GM12865 (cell line): ENCODE measurements at regions not wholly inside any gene's neighbourhood (a gene's known extent, or its start where the extent isn't known, plus 50 kb on each side); places are given as distances from the start of the nearest gene placed in this dataset.
"Not testable (repeated sequence)": the region's sequence is repeated elsewhere in the genome, so short reads cannot be mapped to it uniquely, and the experiment has no call there.

ENCODE experiments used
- DNase-seq: peaks from one replicate; pipeline ENCODE4 v3.0.0; 2010; ENCODE audit warnings: low read depth
- H3K4me3 ChIP-seq: 2 replicates; pipeline ENCODE4 v1.5.1; 2011; ENCODE audit warnings: mild to moderate bottlenecking, low read depth, low read length, control low read depth
- TF ChIP-seq, protein P1 (sequence below): IDR thresholded peaks from 2 replicates; pipeline ENCODE4 v1.5.1; 2011; ENCODE audit warnings: low read length, control low read depth, low read depth, inconsistent platforms; ENCODE audit not compliant: insufficient read depth; ENCODE audit errors: missing control alignments

DNA sequence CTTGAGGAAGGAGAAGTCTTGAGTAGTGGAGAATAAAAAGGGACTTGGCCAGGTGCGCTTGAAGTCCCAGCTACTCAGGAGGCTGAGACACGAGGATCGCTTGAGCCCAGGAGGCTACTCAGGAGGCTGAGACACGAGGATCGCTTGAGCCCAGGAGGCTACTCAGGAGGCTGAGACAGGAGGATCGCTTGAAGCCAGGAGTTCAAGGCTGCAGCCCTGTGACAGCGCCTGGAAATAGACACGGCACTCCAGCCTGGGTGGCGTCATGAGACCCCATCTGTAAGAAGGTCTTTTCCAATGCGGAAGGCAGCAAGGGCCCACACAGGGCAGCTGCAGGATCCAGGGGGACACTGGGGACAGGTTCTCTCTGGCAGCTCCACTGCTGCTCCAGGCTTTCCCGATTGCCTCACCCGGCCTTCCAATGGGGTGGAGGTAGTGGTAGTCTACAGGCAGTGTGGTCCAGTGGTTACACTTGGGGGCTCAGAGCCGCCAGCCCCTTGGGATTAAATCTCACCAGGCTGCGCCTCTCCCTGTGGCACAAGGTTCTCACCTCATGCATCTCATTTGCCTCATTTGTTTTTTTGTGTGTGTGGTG, 143.4 kb downstream of the SEC14L1 start:
- no peak for DNase-seq
- no peak overlapping the region for H3K4me3 ChIP-seq
- TF ChIP-seq, protein P1, sequence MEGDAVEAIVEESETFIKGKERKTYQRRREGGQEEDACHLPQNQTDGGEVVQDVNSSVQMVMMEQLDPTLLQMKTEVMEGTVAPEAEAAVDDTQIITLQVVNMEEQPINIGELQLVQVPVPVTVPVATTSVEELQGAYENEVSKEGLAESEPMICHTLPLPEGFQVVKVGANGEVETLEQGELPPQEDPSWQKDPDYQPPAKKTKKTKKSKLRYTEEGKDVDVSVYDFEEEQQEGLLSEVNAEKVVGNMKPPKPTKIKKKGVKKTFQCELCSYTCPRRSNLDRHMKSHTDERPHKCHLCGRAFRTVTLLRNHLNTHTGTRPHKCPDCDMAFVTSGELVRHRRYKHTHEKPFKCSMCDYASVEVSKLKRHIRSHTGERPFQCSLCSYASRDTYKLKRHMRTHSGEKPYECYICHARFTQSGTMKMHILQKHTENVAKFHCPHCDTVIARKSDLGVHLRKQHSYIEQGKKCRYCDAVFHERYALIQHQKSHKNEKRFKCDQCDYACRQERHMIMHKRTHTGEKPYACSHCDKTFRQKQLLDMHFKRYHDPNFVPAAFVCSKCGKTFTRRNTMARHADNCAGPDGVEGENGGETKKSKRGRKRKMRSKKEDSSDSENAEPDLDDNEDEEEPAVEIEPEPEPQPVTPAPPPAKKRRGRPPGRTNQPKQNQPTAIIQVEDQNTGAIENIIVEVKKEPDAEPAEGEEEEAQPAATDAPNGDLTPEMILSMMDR, result no peak

DNA sequence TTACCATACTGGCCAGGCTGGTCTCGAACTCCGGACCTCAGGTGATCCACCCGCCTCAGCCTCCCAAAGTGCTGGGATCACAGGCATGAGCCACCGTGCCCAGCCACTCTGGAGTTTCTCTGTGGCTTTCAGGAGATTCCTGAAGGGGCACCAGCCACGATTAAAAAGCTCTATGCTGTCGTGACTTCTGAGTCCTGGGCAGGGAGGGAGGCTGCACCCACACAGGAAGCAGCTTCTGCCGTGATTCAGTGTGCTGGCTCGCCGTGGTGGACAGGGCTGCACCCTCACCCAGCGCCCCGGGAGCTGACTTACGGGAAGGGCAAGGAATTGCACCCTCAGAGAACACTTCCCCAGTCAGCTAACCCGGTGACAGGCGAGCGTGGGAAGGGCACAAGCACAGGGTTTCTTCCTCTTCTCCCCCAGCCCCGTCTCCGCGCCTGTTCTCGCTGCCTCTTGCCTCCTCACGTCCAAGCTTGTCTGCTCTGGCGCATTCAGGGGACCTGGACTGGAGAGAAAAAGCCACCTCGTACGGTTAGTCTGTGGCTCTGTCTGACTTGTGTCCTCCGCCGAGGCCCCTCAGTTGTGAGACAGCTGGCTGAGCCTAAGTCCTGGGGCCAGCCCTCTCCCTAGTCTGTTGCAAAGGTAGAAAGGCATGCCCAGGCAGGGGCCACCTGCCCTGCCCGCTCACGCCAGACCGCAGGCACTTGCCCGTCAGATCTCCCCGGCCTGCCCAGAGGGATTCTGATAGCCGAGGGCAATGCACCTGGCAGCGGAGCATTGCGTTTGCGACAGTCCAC, 145.0 kb downstream of the SEC14L1 start:
- TF ChIP-seq, protein P1, result no peak
- no peak for DNase-seq

DNA sequence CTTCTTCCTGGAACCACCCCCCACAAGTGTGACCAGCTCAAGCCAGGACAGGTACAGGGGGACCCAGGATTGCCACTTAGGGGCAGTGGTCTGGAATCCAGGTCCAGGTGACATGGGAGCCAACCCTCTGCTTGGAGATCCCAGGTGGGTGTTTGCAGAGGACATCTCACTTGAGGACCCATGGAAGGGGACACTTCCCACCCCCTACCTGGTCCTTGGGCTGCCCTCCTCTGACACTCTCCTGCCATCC, 145.5 kb downstream of the SEC14L1 start:
- no peak for DNase-seq
- H3K4me3 ChIP-seq, result no peak overlapping the region
- TF ChIP-seq, protein P1, result no peak

More for the DNA sequence above, 145.0 kb downstream of the SEC14L1 start:
- H3K4me3 ChIP-seq, result no peak overlapping the region

DNA sequence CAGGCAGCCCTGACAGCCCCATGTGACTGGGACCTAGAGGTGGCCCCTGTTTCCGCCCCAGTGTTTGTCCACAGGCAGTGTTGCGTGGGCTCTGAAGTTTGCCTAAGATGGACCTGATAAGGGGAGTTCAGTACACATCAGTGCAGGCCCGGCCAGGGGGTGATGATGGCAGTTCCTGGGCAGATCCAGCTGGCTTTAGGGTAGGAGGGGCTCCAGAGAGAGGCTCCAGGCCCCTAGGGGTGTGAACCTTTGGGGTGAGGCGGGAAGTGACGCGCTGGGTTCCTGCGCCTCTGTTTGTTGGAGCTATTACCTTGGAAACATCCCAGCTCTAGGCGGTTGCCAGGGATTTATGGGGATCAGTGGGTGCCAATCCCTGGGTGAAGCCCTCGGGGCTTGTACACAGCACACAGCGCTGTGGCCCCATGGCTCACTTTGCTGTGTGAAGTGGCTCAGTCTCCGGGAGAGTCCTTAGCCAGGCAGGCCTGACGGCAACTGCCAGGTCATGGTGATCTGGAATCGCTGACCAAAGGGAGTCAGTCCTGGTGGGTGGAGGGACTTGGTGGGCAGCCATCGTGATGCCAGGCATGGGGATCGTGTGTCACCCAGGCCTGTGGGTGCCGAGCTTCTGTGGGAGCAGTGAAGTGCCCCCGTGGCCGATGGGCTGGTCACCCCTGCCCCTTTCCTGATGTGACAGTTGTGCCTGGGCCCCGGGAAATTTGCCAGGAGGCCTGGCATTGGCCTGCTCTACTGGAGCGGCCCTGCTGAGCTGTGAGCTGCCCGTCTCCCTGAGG, 146.1 kb downstream of the SEC14L1 start:
- TF ChIP-seq, protein P1, result no peak
- DNase-seq, result no peak
- H3K4me3 ChIP-seq, result no peak overlapping the region

DNA sequence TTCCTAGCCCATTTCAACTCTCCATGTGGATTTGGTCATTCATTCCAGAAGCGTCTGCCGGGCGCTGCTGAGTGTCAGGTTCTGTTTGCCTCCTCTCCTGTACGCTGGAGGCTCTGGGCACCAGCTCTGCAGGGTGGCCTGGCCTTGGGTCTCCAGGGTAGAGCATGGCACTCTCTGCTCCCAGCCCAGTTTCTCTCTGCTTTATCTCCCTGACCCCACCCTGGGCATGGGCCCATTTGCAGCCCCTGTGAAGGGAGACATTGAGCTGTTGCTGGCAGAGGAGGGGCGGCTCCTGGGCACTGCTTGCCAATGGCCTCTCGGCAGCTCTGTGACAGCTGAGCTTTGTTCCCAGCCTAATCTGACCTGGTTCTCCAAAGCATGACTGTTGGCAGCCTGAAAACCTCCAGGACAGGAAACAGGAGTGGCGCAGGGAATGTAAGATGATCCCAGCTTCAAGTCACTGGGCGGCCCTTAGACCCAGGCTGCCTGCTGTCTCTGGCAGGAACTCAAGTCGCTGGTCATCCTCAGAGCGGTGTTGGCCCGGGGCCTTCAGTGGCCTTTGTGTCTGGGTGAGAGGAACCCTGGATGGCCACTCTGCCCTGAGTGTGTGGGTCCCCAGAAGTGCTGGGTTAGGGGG, 146.8 kb downstream of the SEC14L1 start:
- no peak overlapping the region for H3K4me3 ChIP-seq
- TF ChIP-seq, protein P1, result no peak
- no peak for DNase-seq

DNA sequence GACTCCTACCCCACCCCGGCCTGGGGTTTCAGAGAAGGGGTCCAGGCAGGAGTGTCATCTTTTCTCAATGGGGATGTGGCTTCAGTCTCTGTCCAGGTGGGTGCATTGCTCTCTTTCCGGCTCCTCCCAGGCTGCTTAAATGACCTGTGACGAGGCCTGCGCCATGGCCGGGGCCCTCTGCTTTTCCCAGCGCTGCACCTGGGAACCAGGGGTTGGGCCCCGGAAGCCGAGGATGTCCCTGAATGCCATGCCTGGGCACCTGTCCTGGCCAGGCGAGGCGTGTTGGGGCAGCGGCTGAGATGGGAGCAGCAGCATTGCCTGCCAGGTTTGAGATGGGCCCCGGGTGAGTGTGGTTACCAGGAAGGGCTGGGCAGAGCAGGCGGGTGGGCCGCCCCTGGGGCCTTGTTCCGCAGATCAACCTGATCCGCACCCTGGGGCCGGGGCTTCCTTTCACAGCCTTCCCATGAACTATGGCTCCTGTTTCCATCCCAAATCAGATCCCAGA, 147.4 kb downstream of the SEC14L1 start:
- H3K4me3 ChIP-seq, result no peak overlapping the region
- TF ChIP-seq, protein P1, result no peak
- DNase-seq, result no peak

DNA sequence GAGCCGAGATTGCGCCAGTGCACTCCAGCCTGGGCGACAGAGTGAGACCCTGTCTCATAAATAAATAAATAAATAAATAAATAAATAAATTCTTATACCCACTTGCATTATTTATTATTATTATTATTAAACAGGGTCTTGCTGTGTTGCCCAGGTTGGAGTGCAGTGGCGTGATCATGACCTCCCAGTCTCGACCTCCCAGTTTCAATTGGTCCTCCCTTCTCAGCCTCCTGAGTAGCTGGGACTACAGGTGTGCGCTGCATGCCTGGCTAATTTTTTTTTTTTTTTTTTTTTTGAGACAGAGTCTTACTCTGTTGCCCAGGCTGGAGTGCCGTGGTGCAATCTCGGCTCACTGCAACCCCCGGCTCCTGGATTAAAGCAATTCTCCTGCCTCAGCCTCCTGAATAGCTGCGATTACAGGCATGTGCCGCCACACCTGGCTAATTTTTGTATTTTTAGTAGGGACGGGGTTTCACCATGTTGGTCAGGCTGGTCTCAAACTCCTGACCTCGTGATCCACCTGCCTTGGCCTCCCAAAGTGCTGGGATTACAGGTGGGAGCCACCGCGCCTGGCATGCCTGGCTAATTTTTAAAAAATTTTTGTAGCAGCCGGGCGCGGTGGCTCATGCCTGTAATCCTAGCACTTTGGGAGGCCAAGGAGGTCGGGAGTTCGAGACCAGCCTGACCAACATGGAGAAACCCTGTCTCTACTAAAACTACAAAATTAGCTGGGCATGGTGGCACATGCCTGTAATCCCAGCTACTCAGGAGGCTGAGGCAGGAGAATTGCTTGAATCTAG, 150.2 kb downstream of the SEC14L1 start:
- DNase-seq, H3K4me3 ChIP-seq: not testable (repeated sequence)
